ENCODE measurements at regions not wholly inside any gene's neighbourhood (a gene's known extent, or its start where the extent isn't known, plus 50 kb on each side); places are given as distances from the start of the nearest gene placed in this dataset.

DNA sequence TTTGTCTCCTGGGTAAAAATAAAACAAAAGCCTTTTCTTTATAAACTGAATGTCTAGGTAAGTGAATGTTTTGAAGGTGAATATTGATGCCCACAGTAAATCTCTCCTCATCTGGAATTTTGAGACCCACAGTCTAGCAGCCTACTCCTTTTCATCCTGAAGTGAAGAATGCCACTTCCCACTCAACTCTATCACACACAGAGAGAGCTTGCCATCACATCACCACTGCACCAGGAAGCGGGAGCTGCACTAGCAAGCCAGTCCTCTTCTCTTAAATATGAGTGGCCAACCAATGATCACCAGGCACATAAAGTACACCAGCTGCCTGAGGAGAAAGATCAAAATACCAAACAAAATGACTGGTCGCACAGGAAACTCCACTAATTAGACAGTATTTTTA, 140.8 kb downstream of the MRPL39 start:
- no peak overlapping the region for H2BK5ac ChIP-seq (ENCODE audit: low read depth, low read length, poor library complexity)
- H2BK120ac ChIP-seq (ENCODE audit: insufficient read depth, low read length, poor library complexity), result no peak overlapping the region
- no peaks in the 10 kb centered on the region for H3K27me3 ChIP-seq (ENCODE audit: insufficient read depth, low read length)
- H3K14ac ChIP-seq (ENCODE audit: low read length), result no peak overlapping the region
- H3K79me1 ChIP-seq (ENCODE audit: low read length), result no peaks in the 10 kb centered on the region
- no peak overlapping the region for H2BK12ac ChIP-seq (ENCODE audit: low read length)
- DNase-seq, result no peak
- H3K4me3 ChIP-seq (ENCODE audit: low read depth, low read length), result no peak overlapping the region
- no peaks in the 10 kb centered on the region for H3K79me2 ChIP-seq (ENCODE audit: control insufficient read depth, insufficient read depth, low read length, poor library complexity)
- H3K36me3 ChIP-seq (ENCODE audit: control insufficient read depth in 1 of 2, insufficient read depth in 2 of 2, low read length in 2 of 2), result no peaks in the 10 kb centered on the region
- H3K4me1 ChIP-seq (ENCODE audit: control insufficient read depth in 1 of 2, insufficient read depth in 2 of 2, low read length in 2 of 2), result no peaks in the 10 kb centered on the region
- H3K9me3 ChIP-seq (ENCODE audit: insufficient read depth, low read depth, low read length), result no peaks in the 10 kb centered on the region
- H3K27ac ChIP-seq (ENCODE audit: low read depth, low read length), result no peak overlapping the region
- no peak overlapping the region for H2AFZ ChIP-seq (ENCODE audit: insufficient read depth, low read length, poor library complexity)
- no peak overlapping the region for H4K8ac ChIP-seq (ENCODE audit: low read depth, low read length)
- no peak overlapping the region for H4K91ac ChIP-seq (ENCODE audit: low read depth, low read length)
- H3K9ac ChIP-seq (ENCODE audit: low read length), result no peak overlapping the region
- no CpG with 5 or more reads among the region's 2 CpGs for WGBS (ENCODE audit: extremely low coverage, insufficient coverage, insufficient read length)
- no peak overlapping the region for H3K4ac ChIP-seq (ENCODE audit: low read depth, low read length)
- H3K23ac ChIP-seq (ENCODE audit: low read length), result no peak overlapping the region
- no peak overlapping the region for H2AK5ac ChIP-seq (ENCODE audit: low read length)
- no peak overlapping the region for H4K12ac ChIP-seq (ENCODE audit: low read depth, low read length)
- H3K18ac ChIP-seq (ENCODE audit: low read length), result no peak overlapping the region
- no peak overlapping the region for H3K4me2 ChIP-seq (ENCODE audit: low read length)

DNA sequence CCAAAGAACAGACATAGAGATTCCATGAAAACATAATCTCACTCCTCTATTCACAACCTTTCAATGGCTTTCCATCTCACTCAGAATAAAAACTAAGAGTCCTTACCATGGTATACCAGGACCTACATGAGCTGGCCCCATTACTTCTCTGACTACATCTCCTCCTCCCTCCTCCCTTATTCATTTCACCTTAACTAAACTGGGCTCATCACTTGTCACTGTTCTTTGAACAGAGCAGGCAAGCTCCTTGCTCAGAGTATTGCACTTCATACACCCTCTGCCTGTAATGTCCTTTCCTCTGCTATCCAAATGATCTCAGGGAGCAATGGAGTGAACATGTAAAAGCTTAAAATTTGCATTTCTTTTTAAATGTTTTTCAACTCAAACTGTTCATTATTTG, 142.0 kb downstream of the MRPL39 start:
- Histone ChIP-seq H3K27ac (ENCODE audit: low read depth, low read length) (no peak overlapping the region), H4K12ac (ENCODE audit: low read depth, low read length) (no peak overlapping the region)

DNA sequence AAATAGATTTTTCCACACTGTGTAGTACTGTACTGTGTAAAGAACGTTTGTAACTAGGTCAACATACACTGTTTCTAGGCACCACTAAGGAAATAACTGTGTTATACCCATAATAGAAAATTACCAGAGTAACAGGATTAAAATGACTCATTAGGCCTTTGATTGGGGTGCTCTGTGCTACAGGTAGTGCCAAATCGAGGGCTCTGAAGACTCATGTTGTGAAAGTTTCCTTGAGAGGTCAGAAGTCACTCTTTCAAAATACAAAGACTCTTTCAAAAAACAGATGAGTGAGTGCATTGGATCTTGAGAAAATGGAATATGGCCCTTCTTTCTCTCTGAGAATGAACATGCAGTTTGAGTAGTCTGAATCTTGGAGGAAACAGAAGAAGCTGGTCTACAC, 143.0 kb downstream of the MRPL39 start:
- no peak overlapping the region for H2AFZ ChIP-seq (ENCODE audit: insufficient read depth, low read length, poor library complexity)
- H3K79me2 ChIP-seq (ENCODE audit: control insufficient read depth, insufficient read depth, low read length, poor library complexity), result no peaks in the 10 kb centered on the region
- H3K18ac ChIP-seq (ENCODE audit: low read length), result no peak overlapping the region
- no peak for DNase-seq
- WGBS (ENCODE audit: extremely low coverage, insufficient coverage, insufficient read length), result no CpG with 5 or more reads among the region's 2 CpGs
- no peaks in the 10 kb centered on the region for H3K36me3 ChIP-seq (ENCODE audit: control insufficient read depth in 1 of 2, insufficient read depth in 2 of 2, low read length in 2 of 2)
- no peak overlapping the region for H3K14ac ChIP-seq (ENCODE audit: low read length)
- no peak overlapping the region for H4K8ac ChIP-seq (ENCODE audit: low read depth, low read length)
- H3K4me2 ChIP-seq (ENCODE audit: low read length), result no peak overlapping the region
- H2AK5ac ChIP-seq (ENCODE audit: low read length), result no peak overlapping the region
- no peaks in the 10 kb centered on the region for H3K79me1 ChIP-seq (ENCODE audit: low read length)
- no peak overlapping the region for H3K27ac ChIP-seq (ENCODE audit: low read depth, low read length)
- H3K9me3 ChIP-seq (ENCODE audit: insufficient read depth, low read depth, low read length), result no peaks in the 10 kb centered on the region
- H2BK12ac ChIP-seq (ENCODE audit: low read length), result no peak overlapping the region
- no peaks in the 10 kb centered on the region for H3K27me3 ChIP-seq (ENCODE audit: insufficient read depth, low read length)
- H4K91ac ChIP-seq (ENCODE audit: low read depth, low read length), result no peak overlapping the region
- no peak overlapping the region for H4K12ac ChIP-seq (ENCODE audit: low read depth, low read length)
- H3K9ac ChIP-seq (ENCODE audit: low read length), result no peak overlapping the region
- H2BK5ac ChIP-seq (ENCODE audit: low read depth, low read length, poor library complexity), result no peak overlapping the region
- H2BK120ac ChIP-seq (ENCODE audit: insufficient read depth, low read length, poor library complexity), result no peak overlapping the region
- H3K4ac ChIP-seq (ENCODE audit: low read depth, low read length), result no peak overlapping the region
- H3K23ac ChIP-seq (ENCODE audit: low read length), result no peak overlapping the region
- H3K4me3 ChIP-seq (ENCODE audit: low read depth, low read length), result no peak overlapping the region
- no peaks in the 10 kb centered on the region for H3K4me1 ChIP-seq (ENCODE audit: control insufficient read depth in 1 of 2, insufficient read depth in 2 of 2, low read length in 2 of 2)

More for the DNA sequence above, 142.0 kb downstream of the MRPL39 start:
- Histone ChIP-seq H3K27me3 (ENCODE audit: insufficient read depth, low read length) (no peaks in the 10 kb centered on the region), H4K8ac (ENCODE audit: low read depth, low read length) (no peak overlapping the region), H3K79me1 (ENCODE audit: low read length) (no peaks in the 10 kb centered on the region), H3K9me3 (ENCODE audit: insufficient read depth, low read depth, low read length) (no peaks in the 10 kb centered on the region), H2BK5ac (ENCODE audit: low read depth, low read length, poor library complexity) (no peak overlapping the region), H3K4me3 (ENCODE audit: low read depth, low read length) (no peak overlapping the region), H3K79me2 (ENCODE audit: control insufficient read depth, insufficient read depth, low read length, poor library complexity) (no peaks in the 10 kb centered on the region), H2AK5ac (ENCODE audit: low read length) (no peak overlapping the region), H3K4me2 (ENCODE audit: low read length) (no peak overlapping the region), H3K18ac (ENCODE audit: low read length) (no peak overlapping the region), H4K91ac (ENCODE audit: low read depth, low read length) (no peak overlapping the region), H3K14ac (ENCODE audit: low read length) (no peak overlapping the region), H3K4ac (ENCODE audit: low read depth, low read length) (no peak overlapping the region), H2BK12ac (ENCODE audit: low read length) (no peak overlapping the region), H2BK120ac (ENCODE audit: insufficient read depth, low read length, poor library complexity) (no peak overlapping the region), H2AFZ (ENCODE audit: insufficient read depth, low read length, poor library complexity) (no peak overlapping the region), H3K4me1 (ENCODE audit: control insufficient read depth in 1 of 2, insufficient read depth in 2 of 2, low read length in 2 of 2) (no peaks in the 10 kb centered on the region), H3K9ac (ENCODE audit: low read length) (no peak overlapping the region), H3K36me3 (ENCODE audit: control insufficient read depth in 1 of 2, insufficient read depth in 2 of 2, low read length in 2 of 2) (no peaks in the 10 kb centered on the region), H3K23ac (ENCODE audit: low read length) (no peak overlapping the region)
- DNase-seq, result no peak

DNA sequence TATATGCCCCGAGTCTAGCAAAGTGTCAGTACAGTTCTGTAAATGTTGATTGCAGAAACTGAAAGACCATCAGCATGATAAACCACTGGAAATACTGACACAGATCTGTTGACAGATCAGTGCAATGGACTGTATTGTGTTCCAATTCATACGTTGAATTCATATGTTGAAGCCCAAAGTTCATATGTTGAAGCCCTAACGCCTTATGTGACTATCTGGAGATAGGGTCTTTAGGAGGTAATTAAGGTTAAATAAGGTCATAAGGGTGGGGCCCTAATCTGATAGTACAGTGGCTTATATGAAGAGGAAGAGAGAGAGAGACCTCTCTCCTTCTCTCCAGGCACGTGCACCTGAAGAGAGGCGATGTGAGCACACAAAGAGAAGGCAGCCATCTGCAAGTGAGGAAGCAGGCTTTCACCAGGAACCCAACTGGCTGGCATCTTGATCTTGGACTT, 144.7 kb downstream of the MRPL39 start:
- no peak overlapping the region for H3K9ac ChIP-seq (ENCODE audit: low read length)
- WGBS (ENCODE audit: extremely low coverage, insufficient coverage, insufficient read length), result no CpG with 5 or more reads among the region's 5 CpGs

More for the DNA sequence above, 144.7 kb downstream of the MRPL39 start:
- H3K4ac ChIP-seq (ENCODE audit: low read depth, low read length), result no peak overlapping the region
- no peak overlapping the region for H3K27ac ChIP-seq (ENCODE audit: low read depth, low read length)
- H2BK12ac ChIP-seq (ENCODE audit: low read length), result no peak overlapping the region
- H2BK120ac ChIP-seq (ENCODE audit: insufficient read depth, low read length, poor library complexity), result no peak overlapping the region
- H3K79me1 ChIP-seq (ENCODE audit: low read length), result no peaks in the 10 kb centered on the region
- H3K4me3 ChIP-seq (ENCODE audit: low read depth, low read length), result no peak overlapping the region
- H4K12ac ChIP-seq (ENCODE audit: low read depth, low read length), result no peak overlapping the region
- H3K23ac ChIP-seq (ENCODE audit: low read length), result no peak overlapping the region
- no peak overlapping the region for H2BK5ac ChIP-seq (ENCODE audit: low read depth, low read length, poor library complexity)
- H4K91ac ChIP-seq (ENCODE audit: low read depth, low read length), result no peak overlapping the region
- no peaks in the 10 kb centered on the region for H3K4me1 ChIP-seq (ENCODE audit: control insufficient read depth in 1 of 2, insufficient read depth in 2 of 2, low read length in 2 of 2)
- H2AFZ ChIP-seq (ENCODE audit: insufficient read depth, low read length, poor library complexity), result no peak overlapping the region
- no peak for DNase-seq
- H3K18ac ChIP-seq (ENCODE audit: low read length), result no peak overlapping the region
- H3K14ac ChIP-seq (ENCODE audit: low read length), result no peak overlapping the region
- H3K4me2 ChIP-seq (ENCODE audit: low read length), result no peak overlapping the region
- no peaks in the 10 kb centered on the region for H3K27me3 ChIP-seq (ENCODE audit: insufficient read depth, low read length)
- H3K9me3 ChIP-seq (ENCODE audit: insufficient read depth, low read depth, low read length), result no peaks in the 10 kb centered on the region
- no peak overlapping the region for H2AK5ac ChIP-seq (ENCODE audit: low read length)
- no peaks in the 10 kb centered on the region for H3K36me3 ChIP-seq (ENCODE audit: control insufficient read depth in 1 of 2, insufficient read depth in 2 of 2, low read length in 2 of 2)
- no peak overlapping the region for H4K8ac ChIP-seq (ENCODE audit: low read depth, low read length)
- H3K79me2 ChIP-seq (ENCODE audit: control insufficient read depth, insufficient read depth, low read length, poor library complexity), result no peaks in the 10 kb centered on the region
